ENCODE measurements at regions not wholly inside any gene's neighbourhood (a gene's known extent, or its start where the extent isn't known, plus 50 kb on each side); places are given as distances from the start of the nearest gene placed in this dataset.

DNA sequence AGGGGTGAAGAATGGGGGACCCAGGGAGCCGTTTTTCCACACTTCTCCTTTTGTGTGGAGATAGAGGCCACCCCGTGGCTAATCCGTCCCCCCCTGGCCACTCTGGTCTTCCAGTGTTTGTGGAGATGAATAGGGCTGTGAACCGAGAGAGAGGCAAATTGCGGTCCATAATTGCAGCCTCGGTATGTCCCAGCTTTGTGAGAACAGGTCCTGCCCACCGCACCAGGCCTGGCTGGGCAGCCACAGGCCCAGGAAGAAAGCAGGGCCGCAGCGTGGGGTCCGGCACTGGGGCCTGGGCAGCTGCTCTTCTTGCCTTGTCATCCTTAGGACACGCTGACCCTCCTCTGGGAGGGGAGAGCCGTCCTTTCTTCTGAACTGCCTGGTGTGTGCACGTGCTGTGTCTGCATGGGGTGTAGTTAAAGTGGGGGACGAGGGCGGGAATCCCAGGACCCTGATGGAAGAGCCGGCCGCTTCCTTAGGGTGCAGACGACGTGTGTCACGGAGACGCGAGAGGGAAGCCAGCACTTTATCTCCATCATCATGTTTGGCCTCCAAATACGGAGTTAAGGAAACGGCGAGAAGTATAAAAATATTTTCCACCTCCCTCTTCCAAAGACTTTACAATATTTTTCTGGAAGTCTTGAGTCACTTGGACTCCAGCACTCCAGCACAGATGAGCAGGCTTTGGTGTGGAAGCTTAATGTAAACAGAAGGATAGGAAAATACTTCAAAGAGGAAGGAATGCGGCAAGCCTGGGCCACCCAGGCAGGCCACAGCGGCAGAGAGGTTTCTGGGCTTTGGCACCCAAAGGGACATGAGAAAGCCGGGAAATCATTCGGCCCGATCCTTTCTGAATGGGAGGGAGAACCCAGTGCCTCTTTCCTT, 1248.4 kb downstream of the BRD1 start:
- DNase-seq (ENCODE audit: low read depth), result no peak
- TF ChIP-seq, protein P1, sequence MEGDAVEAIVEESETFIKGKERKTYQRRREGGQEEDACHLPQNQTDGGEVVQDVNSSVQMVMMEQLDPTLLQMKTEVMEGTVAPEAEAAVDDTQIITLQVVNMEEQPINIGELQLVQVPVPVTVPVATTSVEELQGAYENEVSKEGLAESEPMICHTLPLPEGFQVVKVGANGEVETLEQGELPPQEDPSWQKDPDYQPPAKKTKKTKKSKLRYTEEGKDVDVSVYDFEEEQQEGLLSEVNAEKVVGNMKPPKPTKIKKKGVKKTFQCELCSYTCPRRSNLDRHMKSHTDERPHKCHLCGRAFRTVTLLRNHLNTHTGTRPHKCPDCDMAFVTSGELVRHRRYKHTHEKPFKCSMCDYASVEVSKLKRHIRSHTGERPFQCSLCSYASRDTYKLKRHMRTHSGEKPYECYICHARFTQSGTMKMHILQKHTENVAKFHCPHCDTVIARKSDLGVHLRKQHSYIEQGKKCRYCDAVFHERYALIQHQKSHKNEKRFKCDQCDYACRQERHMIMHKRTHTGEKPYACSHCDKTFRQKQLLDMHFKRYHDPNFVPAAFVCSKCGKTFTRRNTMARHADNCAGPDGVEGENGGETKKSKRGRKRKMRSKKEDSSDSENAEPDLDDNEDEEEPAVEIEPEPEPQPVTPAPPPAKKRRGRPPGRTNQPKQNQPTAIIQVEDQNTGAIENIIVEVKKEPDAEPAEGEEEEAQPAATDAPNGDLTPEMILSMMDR (conservative IDR thresholded peaks at IDR 0.05; ENCODE audit: low read depth, low read length), result no peak
- no peak overlapping the region for H3K4me3 ChIP-seq (ENCODE audit: low read depth, low read length)

DNA sequence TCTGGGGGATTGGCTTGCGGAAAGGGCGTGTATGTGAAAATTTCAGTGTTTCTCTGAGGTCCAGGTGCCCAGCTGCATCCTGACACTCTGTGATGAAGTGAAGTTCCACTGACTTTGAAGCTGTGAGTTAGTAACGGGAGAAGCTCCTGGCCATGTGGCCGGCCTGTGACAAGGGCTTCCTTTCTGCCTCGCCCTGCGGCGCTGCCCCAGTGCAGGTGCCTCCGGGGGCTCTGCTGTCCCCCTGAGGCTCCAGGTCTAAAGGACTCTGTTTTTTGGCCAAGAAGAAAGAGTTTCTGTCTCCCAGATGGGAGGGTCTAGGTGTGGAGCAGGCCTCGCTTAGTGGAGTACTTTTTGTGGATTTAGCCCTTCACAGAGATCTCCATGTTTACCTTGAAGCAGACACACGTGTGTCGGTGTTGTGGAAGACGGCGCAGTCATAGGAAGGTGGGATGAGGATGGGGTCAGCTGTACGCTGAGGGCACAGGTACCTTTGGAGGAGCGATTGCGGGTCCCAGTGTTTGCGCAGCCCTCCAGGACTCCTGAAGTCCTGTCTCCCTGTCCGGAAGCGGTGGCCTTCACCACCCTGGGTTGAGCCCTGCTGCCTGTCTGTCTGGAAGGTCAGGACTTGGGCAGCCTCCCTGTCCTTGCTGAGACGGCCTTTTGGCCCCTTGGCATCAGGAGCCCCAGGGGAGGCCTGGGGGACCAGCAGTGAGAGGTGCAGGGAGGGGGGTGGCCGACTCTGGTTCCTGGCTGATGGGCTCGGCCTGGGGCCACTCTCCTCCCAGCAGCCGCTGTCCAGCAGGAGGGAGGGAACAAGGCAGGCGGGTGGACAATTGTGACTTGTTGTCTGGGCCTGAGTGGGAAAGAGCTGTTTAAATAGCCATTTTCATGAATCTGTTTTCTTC, 1249.3 kb downstream of the BRD1 start:
- no peak for DNase-seq (ENCODE audit: low read depth)
- TF ChIP-seq, protein P1 (conservative IDR thresholded peaks at IDR 0.05; ENCODE audit: low read depth, low read length), result no peak
- no peak overlapping the region for H3K4me3 ChIP-seq (ENCODE audit: low read depth, low read length)

DNA sequence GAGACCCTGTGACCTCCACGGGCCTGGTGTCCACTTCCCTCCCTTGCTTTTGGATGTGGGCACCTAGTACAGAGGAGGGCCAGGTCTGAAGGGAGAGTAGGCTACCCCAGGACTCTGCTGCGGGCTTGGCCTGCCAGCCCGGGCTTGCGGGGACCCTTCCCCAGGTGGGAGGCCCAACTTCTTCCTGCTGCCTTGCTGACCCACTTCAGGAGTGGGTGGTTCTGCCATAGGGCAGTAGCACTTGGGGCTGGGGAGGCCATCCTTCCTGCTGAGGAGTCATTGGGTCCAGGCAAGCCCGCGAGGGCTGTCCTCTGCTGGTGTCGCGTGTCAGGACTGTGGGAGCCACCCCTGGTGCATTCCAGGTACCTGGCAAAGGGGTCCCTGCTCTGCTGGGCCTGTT, 1250.0 kb downstream of the BRD1 start:
- TF ChIP-seq, protein P1 (conservative IDR thresholded peaks at IDR 0.05; ENCODE audit: low read depth, low read length), result no peak
- DNase-seq (ENCODE audit: low read depth), result no peak
- H3K4me3 ChIP-seq (ENCODE audit: low read depth, low read length), result no peak overlapping the region

DNA sequence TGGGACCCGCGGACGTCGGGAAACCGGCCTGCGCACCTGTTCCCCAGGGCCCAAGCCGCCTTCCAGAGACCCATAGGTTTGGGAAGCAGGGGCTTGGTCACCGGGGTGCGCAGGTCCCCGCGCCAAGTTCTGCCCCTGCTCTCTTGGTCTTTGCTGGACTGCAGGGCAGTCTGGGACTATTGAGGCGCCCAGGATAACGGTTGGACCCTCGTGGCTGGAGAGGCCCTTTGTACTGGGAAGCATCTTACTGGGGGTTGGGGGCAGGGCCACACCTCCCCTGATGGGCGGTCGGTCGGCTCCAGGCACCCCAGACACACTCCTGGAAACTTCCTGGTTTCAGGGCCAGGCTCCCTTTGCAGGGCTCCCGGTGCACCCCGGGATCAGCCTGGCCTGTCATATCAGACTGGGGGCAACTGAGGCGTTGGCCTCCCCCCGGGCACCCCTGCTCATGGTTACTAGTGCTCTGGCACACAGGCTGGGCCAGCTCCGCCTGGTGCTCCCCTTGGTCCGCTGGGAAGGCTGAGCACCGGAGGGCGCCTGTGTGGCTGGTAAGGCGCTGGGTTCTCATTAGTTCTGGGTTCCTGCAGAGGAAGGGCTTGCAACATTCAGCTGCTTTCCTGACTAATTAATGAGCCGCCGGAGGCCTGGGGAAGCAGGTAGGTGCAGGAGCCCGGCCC, 1250.5 kb downstream of the BRD1 start:
- no peak for DNase-seq (ENCODE audit: low read depth)
- TF ChIP-seq, protein P1 (conservative IDR thresholded peaks at IDR 0.05; ENCODE audit: low read depth, low read length), result no peak
- no peak overlapping the region for H3K4me3 ChIP-seq (ENCODE audit: low read depth, low read length)

DNA sequence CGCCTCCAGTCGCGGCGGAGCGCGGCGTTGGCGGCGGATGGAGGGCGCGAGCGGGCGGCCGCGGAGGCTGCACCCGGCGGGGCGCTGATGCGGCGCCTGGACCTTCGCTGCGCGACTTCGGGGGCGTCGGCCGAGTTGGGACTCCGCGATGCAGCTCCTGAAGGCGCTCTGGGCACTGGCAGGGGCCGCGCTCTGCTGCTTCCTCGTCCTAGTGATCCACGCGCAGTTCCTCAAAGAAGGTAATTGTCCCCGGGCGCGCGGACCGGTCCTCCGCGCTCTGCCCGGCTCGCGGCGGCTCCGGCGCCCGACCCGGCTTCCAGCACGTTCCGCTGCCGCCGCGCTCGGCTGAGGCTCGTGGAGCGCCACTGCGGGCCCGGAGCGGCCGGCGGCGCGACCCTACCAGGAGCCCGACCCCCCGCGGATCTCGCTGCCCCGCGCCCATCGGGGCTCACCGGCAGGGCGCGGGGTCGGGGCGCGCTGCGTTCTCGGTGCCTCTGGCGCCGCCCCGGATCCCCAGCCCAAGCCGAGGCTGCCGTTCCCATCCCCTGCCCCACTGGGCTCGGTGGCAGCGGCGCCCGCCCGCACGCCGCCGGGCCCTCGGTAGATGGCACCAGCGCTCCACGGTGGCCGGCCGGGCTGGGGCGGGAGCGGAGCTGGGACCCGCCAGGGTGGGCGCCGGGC, 1251.2 kb downstream of the BRD1 start:
- no peak for DNase-seq (ENCODE audit: low read depth)
- H3K4me3 ChIP-seq (ENCODE audit: low read depth, low read length), result no peak overlapping the region

More for the DNA sequence above, 1251.2 kb downstream of the BRD1 start:
- TF ChIP-seq, protein P1 (conservative IDR thresholded peaks at IDR 0.05; ENCODE audit: low read depth, low read length), result no peak
